ENCODE measurements at regions not wholly inside any gene's neighbourhood (a gene's known extent, or its start where the extent isn't known, plus 50 kb on each side); places are given as distances from the start of the nearest gene placed in this dataset.

DNA sequence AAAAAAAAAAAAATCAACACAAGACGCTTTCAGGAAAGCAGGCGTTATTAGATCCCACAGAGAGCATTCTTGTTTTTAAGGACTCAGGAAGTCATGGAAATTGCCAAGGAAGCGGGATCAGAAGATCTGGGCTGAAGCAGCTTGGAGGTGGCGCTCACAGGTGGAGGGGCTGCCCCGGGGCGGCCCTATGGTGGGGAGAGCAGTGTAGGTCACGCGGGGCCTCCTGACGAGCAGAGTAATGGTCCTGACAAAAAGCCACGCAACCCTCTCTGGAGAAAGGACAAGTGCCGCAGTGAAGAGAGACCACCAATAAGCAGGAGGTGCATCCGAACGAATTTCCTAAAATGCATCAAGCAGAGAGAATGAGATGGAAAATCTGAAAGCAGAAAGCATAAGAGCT lies 407.0 kb downstream of the BRD1 start:
- no peaks in the 10 kb centered on the region for H3K4me1 ChIP-seq (ENCODE audit: insufficient read depth)
- Mint-ChIP-seq H3K9me3 (no peaks in the 10 kb centered on the region), H3K4me3 (no peak overlapping the region), H3K27ac (no peak overlapping the region), H3K36me3 (ENCODE audit: low read depth) (no peaks in the 10 kb centered on the region), H3K27me3 (ENCODE audit: insufficient read depth, low read depth, poor library complexity) (peaks cover 4% of the 10 kb centered on the region), H3K4me1 (peaks cover 3% of the 10 kb centered on the region; the same call in 1 of the 3 replicates)
- H3F3A ChIP-seq (replicated peaks; ENCODE audit: low read depth), result no peaks in the 10 kb centered on the region
- no peak for ATAC-seq
- H3K27me3 ChIP-seq (ENCODE audit: insufficient read depth), result no peaks in the 10 kb centered on the region
- no peak overlapping the region for H2AFZ ChIP-seq
- no peaks in the 10 kb centered on the region for H3K79me2 ChIP-seq (replicated peaks; ENCODE audit: insufficient read depth)
- DNase-seq (ENCODE audit: low spot score), result no peak
- H3K27ac ChIP-seq (ENCODE audit: low read depth), result no peak overlapping the region
- H3K4me3 ChIP-seq, result no peak overlapping the region
- no peaks in the 10 kb centered on the region for H4K20me1 ChIP-seq (replicated peaks; ENCODE audit: insufficient read depth)
- no peaks in the 10 kb centered on the region for H3K9me2 ChIP-seq (ENCODE audit: insufficient read depth)
- H3K4me2 ChIP-seq, result no peak overlapping the region
- TF ChIP-seq STAT1 (IDR thresholded peaks at IDR 0.05; ENCODE audit: unreplicated experiment) (no peak), ZNF114 (CRISPR knock-in tag; IDR thresholded peaks at IDR 0.05) (no peak), JUNB (IDR thresholded peaks at IDR 0.05; ENCODE audit: unreplicated experiment) (no peak), EZH2phosphoT487 (IDR thresholded peaks at IDR 0.05; ENCODE audit: unreplicated experiment) (no peak), EZH2 (IDR thresholded peaks at IDR 0.05; ENCODE audit: low read depth, unreplicated experiment) (no peak), NANOG (IDR thresholded peaks at IDR 0.05; ENCODE audit: borderline replicate concordance) (no peak), POLR2AphosphoS5 (IDR thresholded peaks at IDR 0.05; ENCODE audit: low read depth) (no peak), ZNF331 (CRISPR knock-in tag; IDR thresholded peaks at IDR 0.05; ENCODE audit: low read depth) (no peak), CREB1 (CRISPR knock-in tag; IDR thresholded peaks at IDR 0.05; ENCODE audit: low read depth) (no peak)
- TF ChIP-seq, protein P1, sequence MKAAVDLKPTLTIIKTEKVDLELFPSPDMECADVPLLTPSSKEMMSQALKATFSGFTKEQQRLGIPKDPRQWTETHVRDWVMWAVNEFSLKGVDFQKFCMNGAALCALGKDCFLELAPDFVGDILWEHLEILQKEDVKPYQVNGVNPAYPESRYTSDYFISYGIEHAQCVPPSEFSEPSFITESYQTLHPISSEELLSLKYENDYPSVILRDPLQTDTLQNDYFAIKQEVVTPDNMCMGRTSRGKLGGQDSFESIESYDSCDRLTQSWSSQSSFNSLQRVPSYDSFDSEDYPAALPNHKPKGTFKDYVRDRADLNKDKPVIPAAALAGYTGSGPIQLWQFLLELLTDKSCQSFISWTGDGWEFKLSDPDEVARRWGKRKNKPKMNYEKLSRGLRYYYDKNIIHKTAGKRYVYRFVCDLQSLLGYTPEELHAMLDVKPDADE (IDR thresholded peaks at IDR 0.05), result no peak
- TF ChIP-seq, protein P2, sequence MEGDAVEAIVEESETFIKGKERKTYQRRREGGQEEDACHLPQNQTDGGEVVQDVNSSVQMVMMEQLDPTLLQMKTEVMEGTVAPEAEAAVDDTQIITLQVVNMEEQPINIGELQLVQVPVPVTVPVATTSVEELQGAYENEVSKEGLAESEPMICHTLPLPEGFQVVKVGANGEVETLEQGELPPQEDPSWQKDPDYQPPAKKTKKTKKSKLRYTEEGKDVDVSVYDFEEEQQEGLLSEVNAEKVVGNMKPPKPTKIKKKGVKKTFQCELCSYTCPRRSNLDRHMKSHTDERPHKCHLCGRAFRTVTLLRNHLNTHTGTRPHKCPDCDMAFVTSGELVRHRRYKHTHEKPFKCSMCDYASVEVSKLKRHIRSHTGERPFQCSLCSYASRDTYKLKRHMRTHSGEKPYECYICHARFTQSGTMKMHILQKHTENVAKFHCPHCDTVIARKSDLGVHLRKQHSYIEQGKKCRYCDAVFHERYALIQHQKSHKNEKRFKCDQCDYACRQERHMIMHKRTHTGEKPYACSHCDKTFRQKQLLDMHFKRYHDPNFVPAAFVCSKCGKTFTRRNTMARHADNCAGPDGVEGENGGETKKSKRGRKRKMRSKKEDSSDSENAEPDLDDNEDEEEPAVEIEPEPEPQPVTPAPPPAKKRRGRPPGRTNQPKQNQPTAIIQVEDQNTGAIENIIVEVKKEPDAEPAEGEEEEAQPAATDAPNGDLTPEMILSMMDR (conservative IDR thresholded peaks at IDR 0.05; ENCODE audit: low read depth in 2 of 2), result no peak
- TF ChIP-seq, protein P3, sequence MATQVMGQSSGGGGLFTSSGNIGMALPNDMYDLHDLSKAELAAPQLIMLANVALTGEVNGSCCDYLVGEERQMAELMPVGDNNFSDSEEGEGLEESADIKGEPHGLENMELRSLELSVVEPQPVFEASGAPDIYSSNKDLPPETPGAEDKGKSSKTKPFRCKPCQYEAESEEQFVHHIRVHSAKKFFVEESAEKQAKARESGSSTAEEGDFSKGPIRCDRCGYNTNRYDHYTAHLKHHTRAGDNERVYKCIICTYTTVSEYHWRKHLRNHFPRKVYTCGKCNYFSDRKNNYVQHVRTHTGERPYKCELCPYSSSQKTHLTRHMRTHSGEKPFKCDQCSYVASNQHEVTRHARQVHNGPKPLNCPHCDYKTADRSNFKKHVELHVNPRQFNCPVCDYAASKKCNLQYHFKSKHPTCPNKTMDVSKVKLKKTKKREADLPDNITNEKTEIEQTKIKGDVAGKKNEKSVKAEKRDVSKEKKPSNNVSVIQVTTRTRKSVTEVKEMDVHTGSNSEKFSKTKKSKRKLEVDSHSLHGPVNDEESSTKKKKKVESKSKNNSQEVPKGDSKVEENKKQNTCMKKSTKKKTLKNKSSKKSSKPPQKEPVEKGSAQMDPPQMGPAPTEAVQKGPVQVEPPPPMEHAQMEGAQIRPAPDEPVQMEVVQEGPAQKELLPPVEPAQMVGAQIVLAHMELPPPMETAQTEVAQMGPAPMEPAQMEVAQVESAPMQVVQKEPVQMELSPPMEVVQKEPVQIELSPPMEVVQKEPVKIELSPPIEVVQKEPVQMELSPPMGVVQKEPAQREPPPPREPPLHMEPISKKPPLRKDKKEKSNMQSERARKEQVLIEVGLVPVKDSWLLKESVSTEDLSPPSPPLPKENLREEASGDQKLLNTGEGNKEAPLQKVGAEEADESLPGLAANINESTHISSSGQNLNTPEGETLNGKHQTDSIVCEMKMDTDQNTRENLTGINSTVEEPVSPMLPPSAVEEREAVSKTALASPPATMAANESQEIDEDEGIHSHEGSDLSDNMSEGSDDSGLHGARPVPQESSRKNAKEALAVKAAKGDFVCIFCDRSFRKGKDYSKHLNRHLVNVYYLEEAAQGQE (IDR thresholded peaks at IDR 0.05; ENCODE audit: unreplicated experiment), result no peak
- TF ChIP-seq, protein P4, sequence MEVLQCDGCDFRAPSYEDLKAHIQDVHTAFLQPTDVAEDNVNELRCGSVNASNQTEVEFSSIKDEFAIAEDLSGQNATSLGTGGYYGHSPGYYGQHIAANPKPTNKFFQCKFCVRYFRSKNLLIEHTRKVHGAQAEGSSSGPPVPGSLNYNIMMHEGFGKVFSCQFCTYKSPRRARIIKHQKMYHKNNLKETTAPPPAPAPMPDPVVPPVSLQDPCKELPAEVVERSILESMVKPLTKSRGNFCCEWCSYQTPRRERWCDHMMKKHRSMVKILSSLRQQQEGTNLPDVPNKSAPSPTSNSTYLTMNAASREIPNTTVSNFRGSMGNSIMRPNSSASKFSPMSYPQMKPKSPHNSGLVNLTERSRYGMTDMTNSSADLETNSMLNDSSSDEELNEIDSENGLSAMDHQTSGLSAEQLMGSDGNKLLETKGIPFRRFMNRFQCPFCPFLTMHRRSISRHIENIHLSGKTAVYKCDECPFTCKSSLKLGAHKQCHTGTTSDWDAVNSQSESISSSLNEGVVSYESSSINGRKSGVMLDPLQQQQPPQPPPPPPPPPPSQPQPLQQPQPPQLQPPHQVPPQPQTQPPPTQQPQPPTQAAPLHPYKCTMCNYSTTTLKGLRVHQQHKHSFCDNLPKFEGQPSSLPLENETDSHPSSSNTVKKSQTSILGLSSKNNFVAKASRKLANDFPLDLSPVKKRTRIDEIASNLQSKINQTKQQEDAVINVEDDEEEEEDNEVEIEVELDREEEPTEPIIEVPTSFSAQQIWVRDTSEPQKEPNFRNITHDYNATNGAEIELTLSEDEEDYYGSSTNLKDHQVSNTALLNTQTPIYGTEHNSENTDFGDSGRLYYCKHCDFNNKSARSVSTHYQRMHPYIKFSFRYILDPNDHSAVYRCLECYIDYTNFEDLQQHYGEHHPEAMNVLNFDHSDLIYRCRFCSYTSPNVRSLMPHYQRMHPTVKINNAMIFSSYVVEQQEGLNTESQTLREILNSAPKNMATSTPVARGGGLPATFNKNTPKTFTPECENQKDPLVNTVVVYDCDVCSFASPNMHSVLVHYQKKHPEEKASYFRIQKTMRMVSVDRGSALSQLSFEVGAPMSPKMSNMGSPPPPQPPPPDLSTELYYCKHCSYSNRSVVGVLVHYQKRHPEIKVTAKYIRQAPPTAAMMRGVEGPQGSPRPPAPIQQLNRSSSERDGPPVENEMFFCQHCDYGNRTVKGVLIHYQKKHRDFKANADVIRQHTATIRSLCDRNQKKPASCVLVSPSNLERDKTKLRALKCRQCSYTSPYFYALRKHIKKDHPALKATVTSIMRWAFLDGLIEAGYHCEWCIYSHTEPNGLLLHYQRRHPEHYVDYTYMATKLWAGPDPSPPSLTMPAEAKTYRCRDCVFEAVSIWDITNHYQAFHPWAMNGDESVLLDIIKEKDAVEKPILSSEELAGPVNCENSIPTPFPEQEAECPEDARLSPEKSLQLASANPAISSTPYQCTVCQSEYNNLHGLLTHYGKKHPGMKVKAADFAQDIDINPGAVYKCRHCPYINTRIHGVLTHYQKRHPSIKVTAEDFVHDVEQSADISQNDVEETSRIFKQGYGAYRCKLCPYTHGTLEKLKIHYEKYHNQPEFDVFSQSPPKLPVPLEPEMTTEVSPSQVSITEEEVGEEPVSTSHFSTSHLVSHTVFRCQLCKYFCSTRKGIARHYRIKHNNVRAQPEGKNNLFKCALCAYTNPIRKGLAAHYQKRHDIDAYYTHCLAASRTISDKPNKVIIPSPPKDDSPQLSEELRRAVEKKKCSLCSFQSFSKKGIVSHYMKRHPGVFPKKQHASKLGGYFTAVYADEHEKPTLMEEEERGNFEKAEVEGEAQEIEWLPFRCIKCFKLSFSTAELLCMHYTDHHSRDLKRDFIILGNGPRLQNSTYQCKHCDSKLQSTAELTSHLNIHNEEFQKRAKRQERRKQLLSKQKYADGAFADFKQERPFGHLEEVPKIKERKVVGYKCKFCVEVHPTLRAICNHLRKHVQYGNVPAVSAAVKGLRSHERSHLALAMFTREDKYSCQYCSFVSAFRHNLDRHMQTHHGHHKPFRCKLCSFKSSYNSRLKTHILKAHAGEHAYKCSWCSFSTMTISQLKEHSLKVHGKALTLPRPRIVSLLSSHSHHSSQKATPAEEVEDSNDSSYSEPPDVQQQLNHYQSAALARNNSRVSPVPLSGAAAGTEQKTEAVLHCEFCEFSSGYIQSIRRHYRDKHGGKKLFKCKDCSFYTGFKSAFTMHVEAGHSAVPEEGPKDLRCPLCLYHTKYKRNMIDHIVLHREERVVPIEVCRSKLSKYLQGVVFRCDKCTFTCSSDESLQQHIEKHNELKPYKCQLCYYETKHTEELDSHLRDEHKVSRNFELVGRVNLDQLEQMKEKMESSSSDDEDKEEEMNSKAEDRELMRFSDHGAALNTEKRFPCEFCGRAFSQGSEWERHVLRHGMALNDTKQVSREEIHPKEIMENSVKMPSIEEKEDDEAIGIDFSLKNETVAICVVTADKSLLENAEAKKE (CRISPR knock-in tag; IDR thresholded peaks at IDR 0.05), result no peak
- no peaks in the 10 kb centered on the region; the same call in 1 of the 2 replicates for H3K36me3 ChIP-seq (ENCODE audit: insufficient read depth)

All from GM23338 (cell line).